ENCODE measurements at regions not wholly inside any gene's neighbourhood (a gene's known extent, or its start where the extent isn't known, plus 50 kb on each side); places are given as distances from the start of the nearest gene placed in this dataset.

- Histone ChIP-seq H3K27me3 (no peaks in the 10 kb centered on the region), H3K36me3 (replicated peaks in 1 of 2) (no peaks in the 10 kb centered on the region), H3K9me3 (replicated peaks in 1 of 3) (no peaks in the 10 kb centered on the region), H3K27ac (no peak overlapping the region), H3K4me1 (replicated peaks in 1 of 2) (no peaks in the 10 kb centered on the region), H3K4me3 (no peak overlapping the region)
- TF ChIP-seq CTCF (IDR thresholded peaks at IDR 0.05) (no peak), POLR2A (IDR thresholded peaks at IDR 0.05) (no peak)
- no peak for DNase-seq
- intact Hi-C loops (cut with DNase I): no loop called here
These were observed 117.6 kb upstream of the CTTNBP2 start for GRCh38 chr7:117990834-117991233.

GRCh38 chr7:117992635-117993376 lies 119.6 kb upstream of the CTTNBP2 start:
- intact Hi-C loops (cut with DNase I): no loop called here
- H3K36me3 ChIP-seq (replicated peaks in 1 of 2): no peaks in the 10 kb centered on the region
- H3K4me3 ChIP-seq: no peak overlapping the region
- 65 to 86% (median 73%) methylated on average over 1 of the region's 1 CpG for WGBS, 4 donors
- TF ChIP-seq POLR2A (IDR thresholded peaks at IDR 0.05) (no peak), CTCF (IDR thresholded peaks at IDR 0.05) (no peak)
- no peak overlapping the region for H3K27ac ChIP-seq
- no peaks in the 10 kb centered on the region for H3K9me3 ChIP-seq (replicated peaks in 1 of 3)
- H3K4me1 ChIP-seq (replicated peaks in 1 of 2): no peaks in the 10 kb centered on the region
- no peak for DNase-seq
- no peaks in the 10 kb centered on the region for H3K27me3 ChIP-seq

- Histone ChIP-seq H3K36me3 (replicated peaks in 1 of 2) (no peaks in the 10 kb centered on the region), H3K27ac (no peak overlapping the region), H3K9me3 (replicated peaks in 1 of 3) (no peaks in the 10 kb centered on the region), H3K4me1 (replicated peaks in 1 of 2) (no peaks in the 10 kb centered on the region), H3K27me3 (no peaks in the 10 kb centered on the region), H3K4me3 (no peak overlapping the region)
- intact Hi-C loops (cut with DNase I): no loop called here
- DNase-seq: peak in 2 of 7 donors; percentile 19 to 29
- TF ChIP-seq POLR2A (IDR thresholded peaks at IDR 0.05) (no peak), CTCF (IDR thresholded peaks at IDR 0.05) (peak; percentile 20 to 45 (median 27))
These were observed 120.2 kb upstream of the CTTNBP2 start for GRCh38 chr7:117993377-117994003.

- DNase-seq: no peak
- Histone ChIP-seq H3K9me3 (replicated peaks in 1 of 3) (no peaks in the 10 kb centered on the region), H3K4me3 (no peak overlapping the region), H3K4me1 (replicated peaks in 1 of 2) (no peaks in the 10 kb centered on the region), H3K27ac (no peak overlapping the region), H3K27me3 (no peaks in the 10 kb centered on the region), H3K36me3 (replicated peaks in 1 of 2) (no peaks in the 10 kb centered on the region)
- WGBS, 4 donors: 73 to 81% (median 76%) methylated on average over 8 of the region's 8 CpGs
- intact Hi-C loops (cut with DNase I): no loop called here
- TF ChIP-seq POLR2A (IDR thresholded peaks at IDR 0.05) (no peak), CTCF (IDR thresholded peaks at IDR 0.05) (no peak)
These were observed 122.8 kb upstream of the CTTNBP2 start for GRCh38 chr7:117995850-117996650.

Data from adrenal gland (tissue), 9 donors.